ENCODE measurements at regions not wholly inside any gene's neighbourhood (a gene's known extent, or its start where the extent isn't known, plus 50 kb on each side); places are given as distances from the start of the nearest gene placed in this dataset.
"Not testable (repeated sequence)": the region's sequence is repeated elsewhere in the genome, so short reads cannot be mapped to it uniquely, and the experiment has no call there.

GRCh38 chr7:42549866-42550485 lies 313.0 kb upstream of the GLI3 start:
- no peaks in the 10 kb centered on the region for H3K27me3 ChIP-seq (ENCODE audit: control insufficient read depth, insufficient read depth, low read length)
- TF ChIP-seq, protein P1, sequence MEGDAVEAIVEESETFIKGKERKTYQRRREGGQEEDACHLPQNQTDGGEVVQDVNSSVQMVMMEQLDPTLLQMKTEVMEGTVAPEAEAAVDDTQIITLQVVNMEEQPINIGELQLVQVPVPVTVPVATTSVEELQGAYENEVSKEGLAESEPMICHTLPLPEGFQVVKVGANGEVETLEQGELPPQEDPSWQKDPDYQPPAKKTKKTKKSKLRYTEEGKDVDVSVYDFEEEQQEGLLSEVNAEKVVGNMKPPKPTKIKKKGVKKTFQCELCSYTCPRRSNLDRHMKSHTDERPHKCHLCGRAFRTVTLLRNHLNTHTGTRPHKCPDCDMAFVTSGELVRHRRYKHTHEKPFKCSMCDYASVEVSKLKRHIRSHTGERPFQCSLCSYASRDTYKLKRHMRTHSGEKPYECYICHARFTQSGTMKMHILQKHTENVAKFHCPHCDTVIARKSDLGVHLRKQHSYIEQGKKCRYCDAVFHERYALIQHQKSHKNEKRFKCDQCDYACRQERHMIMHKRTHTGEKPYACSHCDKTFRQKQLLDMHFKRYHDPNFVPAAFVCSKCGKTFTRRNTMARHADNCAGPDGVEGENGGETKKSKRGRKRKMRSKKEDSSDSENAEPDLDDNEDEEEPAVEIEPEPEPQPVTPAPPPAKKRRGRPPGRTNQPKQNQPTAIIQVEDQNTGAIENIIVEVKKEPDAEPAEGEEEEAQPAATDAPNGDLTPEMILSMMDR (IDR thresholded peaks at IDR 0.05; ENCODE audit: insufficient read depth, low read length, poor library complexity, severe bottlenecking): no peak
- no peak for DNase-seq (ENCODE audit: low read depth)
- H3K36me3 ChIP-seq (ENCODE audit: control insufficient read depth, insufficient read depth, low read length): no peaks in the 10 kb centered on the region
- H3K4me3 ChIP-seq (ENCODE audit: low read depth, low read length): no peak overlapping the region

DNA sequence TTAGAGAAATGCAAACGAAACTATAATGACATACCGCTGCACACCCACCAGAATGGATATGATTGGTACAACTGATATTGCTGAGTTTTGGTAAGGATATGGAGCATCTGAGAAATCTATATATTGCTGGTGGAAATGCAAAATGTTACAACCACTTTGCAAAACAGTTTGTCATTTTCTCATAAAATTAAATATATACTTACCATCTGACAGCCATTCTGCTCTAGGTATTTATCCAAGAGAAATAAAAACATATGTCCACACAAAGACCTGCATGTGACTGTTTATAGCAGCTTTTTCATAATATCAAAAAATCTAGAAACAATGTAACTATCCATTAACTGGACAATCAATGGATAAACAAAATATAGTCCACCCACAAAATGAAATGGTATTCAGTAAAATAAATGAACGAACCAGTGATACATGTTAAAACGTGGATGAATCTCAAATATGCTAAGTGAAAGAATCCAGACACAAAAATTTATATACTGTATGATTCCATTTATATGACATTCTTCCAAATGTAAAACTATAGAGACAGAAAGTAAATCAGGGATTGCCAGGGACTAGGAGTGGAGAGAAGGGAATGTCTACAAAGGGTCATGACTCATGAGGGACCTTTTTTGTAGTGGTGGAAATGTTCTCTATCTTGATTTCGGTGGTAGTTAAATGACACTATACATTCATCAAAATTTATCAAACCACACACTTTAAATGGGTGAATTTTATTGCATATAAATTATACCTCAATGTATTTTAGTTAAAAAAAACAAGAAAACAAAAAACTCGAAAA lies 312.0 kb upstream of the GLI3 start:
- TF ChIP-seq, protein P1 (IDR thresholded peaks at IDR 0.05; ENCODE audit: insufficient read depth, low read length, poor library complexity, severe bottlenecking): no peak
- Histone ChIP-seq H3K27me3 (ENCODE audit: control insufficient read depth, insufficient read depth, low read length) (no peaks in the 10 kb centered on the region), H3K4me3 (ENCODE audit: low read depth, low read length) (no peak overlapping the region), H3K36me3 (ENCODE audit: control insufficient read depth, insufficient read depth, low read length) (no peaks in the 10 kb centered on the region)
- DNase-seq (ENCODE audit: low read depth): no peak

DNA sequence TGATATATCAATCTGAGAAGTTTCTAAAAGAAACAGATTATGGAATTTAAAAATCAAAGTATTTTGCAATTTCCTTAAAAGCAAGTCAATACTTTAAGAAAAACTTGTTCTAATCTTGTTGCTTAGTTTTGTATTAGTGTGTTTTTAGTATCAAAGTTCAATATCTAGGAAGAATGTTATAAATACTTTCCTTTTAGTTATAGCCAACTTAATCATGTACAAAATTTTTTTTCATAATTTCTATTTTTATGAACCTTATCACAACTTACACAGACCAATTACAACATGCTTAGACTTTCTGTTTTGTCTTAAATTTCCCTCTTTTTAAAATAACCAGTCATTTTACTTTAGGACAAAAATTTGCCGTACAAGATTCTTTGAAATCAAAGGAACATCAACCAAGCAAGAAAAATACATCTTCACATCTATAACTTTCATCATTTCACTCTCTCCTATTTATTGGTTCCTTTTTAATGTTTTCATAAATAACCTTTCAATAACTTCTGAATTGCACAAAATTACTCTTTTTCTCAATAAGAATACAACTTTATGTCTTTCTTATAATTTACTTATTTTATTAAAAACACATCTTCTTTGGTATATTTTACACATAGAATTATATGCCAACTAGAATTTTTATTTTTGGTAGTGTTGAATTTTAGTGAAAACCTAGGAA lies 308.2 kb upstream of the GLI3 start:
- Histone ChIP-seq H3K4me3 (ENCODE audit: low read depth, low read length) (no peak overlapping the region), H3K27me3 (ENCODE audit: control insufficient read depth, insufficient read depth, low read length) (no peaks in the 10 kb centered on the region), H3K36me3 (ENCODE audit: control insufficient read depth, insufficient read depth, low read length) (no peaks in the 10 kb centered on the region)
- TF ChIP-seq, protein P1 (IDR thresholded peaks at IDR 0.05; ENCODE audit: insufficient read depth, low read length, poor library complexity, severe bottlenecking): no peak
- no peak for DNase-seq (ENCODE audit: low read depth)

DNA sequence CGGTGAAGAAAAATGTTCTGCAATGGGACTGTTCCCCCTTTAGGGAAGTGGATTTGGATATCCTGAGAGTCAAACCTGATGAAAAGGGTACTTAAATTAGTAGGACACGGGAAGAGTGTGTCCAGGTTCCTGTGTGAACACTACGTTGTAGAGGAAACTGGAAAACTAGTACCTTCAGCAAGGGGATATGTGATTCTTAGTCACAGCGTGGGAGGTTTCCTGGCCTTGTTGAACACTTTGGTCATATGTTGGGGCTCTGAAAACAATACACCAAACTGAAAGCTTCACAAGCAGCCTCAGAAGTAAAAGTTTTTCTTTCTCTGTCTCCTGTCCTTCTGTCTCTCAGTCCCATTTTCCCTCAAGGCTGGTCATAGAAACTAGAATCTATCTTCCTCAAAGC lies 306.9 kb upstream of the GLI3 start:
- no peaks in the 10 kb centered on the region for H3K36me3 ChIP-seq (ENCODE audit: control insufficient read depth, insufficient read depth, low read length)
- H3K27me3 ChIP-seq (ENCODE audit: control insufficient read depth, insufficient read depth, low read length): no peaks in the 10 kb centered on the region
- H3K4me3 ChIP-seq (ENCODE audit: low read depth, low read length): no peak overlapping the region
- no peak for DNase-seq (ENCODE audit: low read depth)
- TF ChIP-seq, protein P1 (IDR thresholded peaks at IDR 0.05; ENCODE audit: insufficient read depth, low read length, poor library complexity, severe bottlenecking): no peak

GRCh38 chr7:42542446-42542845 lies 305.4 kb upstream of the GLI3 start:
- not testable (repeated sequence) for DNase-seq (ENCODE audit: low read depth); H3K4me3 ChIP-seq (ENCODE audit: low read depth, low read length); H3K27me3 ChIP-seq (ENCODE audit: control insufficient read depth, insufficient read depth, low read length); H3K36me3 ChIP-seq (ENCODE audit: control insufficient read depth, insufficient read depth, low read length)

DNA sequence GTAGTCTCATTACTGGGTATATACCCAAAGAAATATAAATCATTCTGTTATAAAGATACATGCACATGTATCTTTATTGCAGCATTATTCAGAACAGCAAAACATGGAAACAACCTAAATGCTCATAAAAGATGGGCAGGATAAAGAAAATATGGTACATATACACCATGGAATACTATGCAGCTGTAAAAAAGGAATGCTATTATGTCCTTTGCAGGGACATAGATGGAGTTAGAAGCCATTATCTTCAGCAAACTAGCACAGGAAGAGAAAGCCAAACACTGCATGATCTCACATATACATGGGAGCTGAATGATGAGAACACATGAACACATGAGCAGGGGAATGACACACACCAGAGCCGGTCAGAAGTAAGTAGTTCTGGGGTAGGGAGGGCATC lies 297.4 kb upstream of the GLI3 start:
- Histone ChIP-seq H3K4me3 (ENCODE audit: low read depth, low read length) (no peak overlapping the region), H3K27me3 (ENCODE audit: control insufficient read depth, insufficient read depth, low read length) (no peaks in the 10 kb centered on the region), H3K36me3 (ENCODE audit: control insufficient read depth, insufficient read depth, low read length) (no peaks in the 10 kb centered on the region)
- DNase-seq (ENCODE audit: low read depth): no peak
- TF ChIP-seq, protein P1 (IDR thresholded peaks at IDR 0.05; ENCODE audit: insufficient read depth, low read length, poor library complexity, severe bottlenecking): no peak

Measured in kidney epithelial cell (primary cell).